PFSK-1 (cell line): ENCODE measurements at regions not wholly inside any gene's neighbourhood (a gene's known extent, or its start where the extent isn't known, plus 50 kb on each side); places are given as distances from the start of the nearest gene placed in this dataset.

Experiments used
- FOXP2 ChIP-seq: optimal IDR thresholded peaks from 2 replicates; pipeline ENCODE3; 2011; ENCODE audit warnings: borderline replicate concordance, control low read depth, inconsistent platforms; ENCODE audit not compliant: insufficient read depth; ENCODE audit errors: extremely low read length, extremely low read depth
- POLR2AphosphoS5 ChIP-seq: IDR thresholded peaks from 2 replicates; pipeline ENCODE4 v1.6.1; 2012; ENCODE audit warnings: low read depth, mild to moderate bottlenecking, control low read depth, low read length, moderate library complexity
- SIN3A ChIP-seq: IDR thresholded peaks from 2 replicates; pipeline ENCODE4 v1.6.1; 2012; ENCODE audit warnings: mild to moderate bottlenecking, low read length, moderate library complexity, borderline replicate concordance; ENCODE audit not compliant: insufficient read depth
- TAF1 ChIP-seq: IDR thresholded peaks from 2 replicates; pipeline ENCODE4 v1.6.1; 2012; ENCODE audit warnings: low read length, control low read depth, borderline replicate concordance; ENCODE audit not compliant: insufficient read depth
- TF ChIP-seq, protein P1 (sequence below), 2 experiments: IDR thresholded peaks; 2 replicates each; pipeline versions ENCODE4 v1.6.1 to v1.8.0; 2011 to 2012; ENCODE audit warnings: low read depth in 2 of 2, low read length in 2 of 2, control low read depth in 1 of 2, inconsistent platforms in 1 of 2, mild to moderate bottlenecking in 1 of 2, moderate library complexity in 1 of 2; ENCODE audit not compliant: insufficient read depth in 1 of 2

DNA sequence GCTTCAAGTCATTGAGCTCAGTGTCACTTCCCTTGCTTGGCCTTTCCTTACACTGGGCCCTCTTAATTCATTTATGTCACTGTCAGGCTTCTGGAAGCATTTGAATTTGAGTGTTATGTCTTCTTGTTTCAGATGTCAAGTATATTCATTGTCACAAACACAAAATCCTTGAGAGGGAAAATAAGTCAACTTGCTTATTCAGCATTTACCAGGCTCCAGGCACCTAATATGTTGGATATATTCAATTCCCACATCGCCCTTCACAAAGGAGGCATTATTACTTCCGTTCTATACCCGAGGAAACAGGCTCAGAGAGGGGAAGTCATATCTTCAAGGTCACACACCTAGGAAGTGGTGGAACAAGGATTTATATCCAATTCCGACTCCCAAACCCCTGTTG is 121.1 kb upstream of the SMIM23 start:
- TF ChIP-seq TAF1, result no peak
- TF ChIP-seq, protein P1, sequence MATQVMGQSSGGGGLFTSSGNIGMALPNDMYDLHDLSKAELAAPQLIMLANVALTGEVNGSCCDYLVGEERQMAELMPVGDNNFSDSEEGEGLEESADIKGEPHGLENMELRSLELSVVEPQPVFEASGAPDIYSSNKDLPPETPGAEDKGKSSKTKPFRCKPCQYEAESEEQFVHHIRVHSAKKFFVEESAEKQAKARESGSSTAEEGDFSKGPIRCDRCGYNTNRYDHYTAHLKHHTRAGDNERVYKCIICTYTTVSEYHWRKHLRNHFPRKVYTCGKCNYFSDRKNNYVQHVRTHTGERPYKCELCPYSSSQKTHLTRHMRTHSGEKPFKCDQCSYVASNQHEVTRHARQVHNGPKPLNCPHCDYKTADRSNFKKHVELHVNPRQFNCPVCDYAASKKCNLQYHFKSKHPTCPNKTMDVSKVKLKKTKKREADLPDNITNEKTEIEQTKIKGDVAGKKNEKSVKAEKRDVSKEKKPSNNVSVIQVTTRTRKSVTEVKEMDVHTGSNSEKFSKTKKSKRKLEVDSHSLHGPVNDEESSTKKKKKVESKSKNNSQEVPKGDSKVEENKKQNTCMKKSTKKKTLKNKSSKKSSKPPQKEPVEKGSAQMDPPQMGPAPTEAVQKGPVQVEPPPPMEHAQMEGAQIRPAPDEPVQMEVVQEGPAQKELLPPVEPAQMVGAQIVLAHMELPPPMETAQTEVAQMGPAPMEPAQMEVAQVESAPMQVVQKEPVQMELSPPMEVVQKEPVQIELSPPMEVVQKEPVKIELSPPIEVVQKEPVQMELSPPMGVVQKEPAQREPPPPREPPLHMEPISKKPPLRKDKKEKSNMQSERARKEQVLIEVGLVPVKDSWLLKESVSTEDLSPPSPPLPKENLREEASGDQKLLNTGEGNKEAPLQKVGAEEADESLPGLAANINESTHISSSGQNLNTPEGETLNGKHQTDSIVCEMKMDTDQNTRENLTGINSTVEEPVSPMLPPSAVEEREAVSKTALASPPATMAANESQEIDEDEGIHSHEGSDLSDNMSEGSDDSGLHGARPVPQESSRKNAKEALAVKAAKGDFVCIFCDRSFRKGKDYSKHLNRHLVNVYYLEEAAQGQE (IDR thresholded peaks at IDR 0.05; ENCODE audit: insufficient read depth in 1 of 2, low read depth in 2 of 2, low read length in 2 of 2), result no peak
- no peak for TF ChIP-seq POLR2AphosphoS5
- TF ChIP-seq SIN3A, result no peak
- TF ChIP-seq FOXP2, result no peak

DNA sequence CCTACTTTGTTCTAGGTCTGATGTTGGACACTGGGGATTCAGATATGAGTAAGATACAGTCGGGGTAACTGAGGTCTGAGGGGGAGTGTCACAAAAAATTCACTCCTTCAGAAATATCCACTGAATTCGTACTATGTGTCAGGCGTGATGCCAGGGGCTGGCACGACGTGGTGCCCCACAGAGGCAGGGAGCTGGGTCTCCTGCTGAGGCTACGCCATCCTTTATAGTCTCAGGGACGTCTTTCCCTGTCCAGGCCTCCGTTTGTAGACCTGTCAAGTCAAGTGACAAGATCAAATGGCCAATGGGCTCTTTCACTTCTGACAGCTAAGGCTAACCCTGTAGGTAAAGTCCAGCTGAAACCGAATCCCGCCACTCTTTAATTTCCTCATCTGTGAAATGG is 118.8 kb upstream of the SMIM23 start:
- TF ChIP-seq FOXP2 (no peak), SIN3A (no peak), TAF1 (no peak), POLR2AphosphoS5 (no peak)
- TF ChIP-seq, protein P1 (IDR thresholded peaks at IDR 0.05; ENCODE audit: insufficient read depth in 1 of 2, low read depth in 2 of 2, low read length in 2 of 2), result no peak

DNA sequence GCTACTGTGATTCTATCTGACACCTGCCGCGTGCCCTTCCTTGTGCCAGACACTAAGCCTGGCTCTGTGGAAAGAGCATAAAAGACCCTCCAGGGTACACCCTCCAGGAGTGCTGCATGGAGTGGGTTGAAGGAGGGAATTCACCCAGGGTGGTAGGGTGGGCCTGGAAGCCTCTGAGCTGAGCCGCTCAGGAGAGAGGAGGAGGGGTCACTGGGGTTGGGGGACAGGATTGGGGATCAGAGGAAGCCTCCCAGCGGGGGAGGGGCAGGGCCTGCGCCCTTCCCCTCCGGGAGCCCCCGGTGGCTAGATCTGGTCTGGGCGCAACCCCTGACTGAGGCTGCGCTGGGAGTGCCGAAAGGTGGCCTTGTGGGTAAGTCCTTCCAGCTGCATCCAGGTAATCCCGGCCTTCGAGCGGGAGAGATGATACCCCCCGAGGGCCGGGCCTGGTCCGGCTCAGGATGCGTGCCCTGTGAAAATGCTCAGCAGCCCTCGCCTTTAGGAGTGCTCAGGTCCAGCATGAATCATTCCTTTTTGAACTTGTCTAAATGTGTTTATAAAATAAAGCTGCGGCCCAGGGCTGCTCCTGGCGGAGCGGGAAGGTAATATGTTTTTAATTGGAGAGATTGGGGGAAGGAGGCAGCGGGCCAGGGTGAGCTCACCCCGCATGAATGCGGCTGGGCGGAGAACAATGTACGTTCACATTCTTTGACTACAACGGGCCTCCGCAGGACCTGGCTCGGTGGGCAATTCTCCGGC is 118.1 kb upstream of the SMIM23 start:
- no peak for TF ChIP-seq FOXP2
- no peak for TF ChIP-seq SIN3A
- TF ChIP-seq POLR2AphosphoS5, result no peak
- TF ChIP-seq, protein P1 (IDR thresholded peaks at IDR 0.05; ENCODE audit: insufficient read depth in 1 of 2, low read depth in 2 of 2, low read length in 2 of 2), result no peak
- TF ChIP-seq TAF1, result no peak

DNA sequence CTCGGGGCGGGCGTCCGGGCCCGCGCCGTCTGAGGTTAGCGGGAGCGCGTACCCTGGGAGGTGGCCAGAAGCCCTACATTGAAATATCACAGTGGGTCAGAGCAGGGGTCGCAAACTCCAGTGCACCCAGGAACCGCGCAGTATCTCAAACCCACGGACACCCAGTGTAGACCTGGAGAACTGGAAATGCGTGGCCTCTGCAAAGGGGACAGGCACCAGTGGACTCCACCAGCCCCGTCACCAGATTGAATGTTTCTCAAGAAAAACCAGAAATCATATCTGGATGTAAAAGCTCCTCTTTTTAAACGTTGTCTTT is 117.6 kb upstream of the SMIM23 start:
- TF ChIP-seq SIN3A, result no peak
- no peak for TF ChIP-seq POLR2AphosphoS5
- TF ChIP-seq, protein P1 (IDR thresholded peaks at IDR 0.05; ENCODE audit: insufficient read depth in 1 of 2, low read depth in 2 of 2, low read length in 2 of 2), result no peak
- no peak for TF ChIP-seq TAF1
- no peak for TF ChIP-seq FOXP2
